ENCODE measurements at regions not wholly inside any gene's neighbourhood (a gene's known extent, or its start where the extent isn't known, plus 50 kb on each side); places are given as distances from the start of the nearest gene placed in this dataset.
A peak's percentile ranks its signal among the peaks of the same experiment; 100 is the strongest.

GRCh38 chr6:95364016-95364604 lies 213.2 kb upstream of the MANEA start:
- TF ChIP-seq CTCF (IDR thresholded peaks at IDR 0.05; ENCODE audit: low read depth, low read length) (peak; percentile 17), MAX (IDR thresholded peaks at IDR 0.05; ENCODE audit: low read depth, low read length) (no peak)
- peak; percentile 37 for DNase-seq (ENCODE audit: low read depth)
- H3K4me3 ChIP-seq (ENCODE audit: low read depth, low read length): no peak overlapping the region

GRCh38 chr6:95365454-95365853 lies 211.9 kb upstream of the MANEA start:
- TF ChIP-seq POLR2A (IDR thresholded peaks at IDR 0.05; ENCODE audit: extremely low read depth, insufficient read length) (no peak), CTCF (IDR thresholded peaks at IDR 0.05; ENCODE audit: low read depth, low read length) (no peak), MAX (IDR thresholded peaks at IDR 0.05; ENCODE audit: low read depth, low read length) (no peak), MYC (IDR thresholded peaks at IDR 0.05; ENCODE audit: low read depth, low read length) (no peak)
- H3K4me3 ChIP-seq (ENCODE audit: low read depth, low read length): no peak overlapping the region
- DNase-seq (ENCODE audit: low read depth): no peak

GRCh38 chr6:95366414-95366813 lies 210.9 kb upstream of the MANEA start:
- H3K4me3 ChIP-seq (ENCODE audit: low read depth, low read length): no peak overlapping the region
- DNase-seq (ENCODE audit: low read depth): no peak
- no peak for TF ChIP-seq CTCF (IDR thresholded peaks at IDR 0.05; ENCODE audit: low read depth, low read length)
- TF ChIP-seq MAX (IDR thresholded peaks at IDR 0.05; ENCODE audit: low read depth, low read length): no peak
- no peak for TF ChIP-seq MYC (IDR thresholded peaks at IDR 0.05; ENCODE audit: low read depth, low read length)
- TF ChIP-seq POLR2A (IDR thresholded peaks at IDR 0.05; ENCODE audit: extremely low read depth, insufficient read length): no peak

- no peak overlapping the region for H3K4me3 ChIP-seq (ENCODE audit: low read depth, low read length)
- TF ChIP-seq MAX (IDR thresholded peaks at IDR 0.05; ENCODE audit: low read depth, low read length): no peak
- no peak for TF ChIP-seq POLR2A (IDR thresholded peaks at IDR 0.05; ENCODE audit: extremely low read depth, insufficient read length)
- TF ChIP-seq CTCF (IDR thresholded peaks at IDR 0.05; ENCODE audit: low read depth, low read length): no peak
- TF ChIP-seq MYC (IDR thresholded peaks at IDR 0.05; ENCODE audit: low read depth, low read length): no peak
- no peak for DNase-seq (ENCODE audit: low read depth)
These were observed 193.5 kb upstream of the MANEA start for GRCh38 chr6:95383878-95384277.

GRCh38 chr6:95384988-95385387 lies 192.3 kb upstream of the MANEA start:
- no peak for DNase-seq (ENCODE audit: low read depth)
- no peak overlapping the region for H3K4me3 ChIP-seq (ENCODE audit: low read depth, low read length)
- no peak for TF ChIP-seq POLR2A (IDR thresholded peaks at IDR 0.05; ENCODE audit: extremely low read depth, insufficient read length)
- TF ChIP-seq MAX (IDR thresholded peaks at IDR 0.05; ENCODE audit: low read depth, low read length): no peak
- no peak for TF ChIP-seq CTCF (IDR thresholded peaks at IDR 0.05; ENCODE audit: low read depth, low read length)
- no peak for TF ChIP-seq MYC (IDR thresholded peaks at IDR 0.05; ENCODE audit: low read depth, low read length)

GRCh38 chr6:95387845-95388244 lies 189.5 kb upstream of the MANEA start:
- DNase-seq (ENCODE audit: low read depth): no peak
- TF ChIP-seq POLR2A (IDR thresholded peaks at IDR 0.05; ENCODE audit: extremely low read depth, insufficient read length) (no peak), CTCF (IDR thresholded peaks at IDR 0.05; ENCODE audit: low read depth, low read length) (no peak), MYC (IDR thresholded peaks at IDR 0.05; ENCODE audit: low read depth, low read length) (no peak), MAX (IDR thresholded peaks at IDR 0.05; ENCODE audit: low read depth, low read length) (no peak)
- H3K4me3 ChIP-seq (ENCODE audit: low read depth, low read length): no peak overlapping the region

Measured in NB4 (cell line).